ENCODE measurements at regions not wholly inside any gene's neighbourhood (a gene's known extent, or its start where the extent isn't known, plus 50 kb on each side); places are given as distances from the start of the nearest gene placed in this dataset.

DNA sequence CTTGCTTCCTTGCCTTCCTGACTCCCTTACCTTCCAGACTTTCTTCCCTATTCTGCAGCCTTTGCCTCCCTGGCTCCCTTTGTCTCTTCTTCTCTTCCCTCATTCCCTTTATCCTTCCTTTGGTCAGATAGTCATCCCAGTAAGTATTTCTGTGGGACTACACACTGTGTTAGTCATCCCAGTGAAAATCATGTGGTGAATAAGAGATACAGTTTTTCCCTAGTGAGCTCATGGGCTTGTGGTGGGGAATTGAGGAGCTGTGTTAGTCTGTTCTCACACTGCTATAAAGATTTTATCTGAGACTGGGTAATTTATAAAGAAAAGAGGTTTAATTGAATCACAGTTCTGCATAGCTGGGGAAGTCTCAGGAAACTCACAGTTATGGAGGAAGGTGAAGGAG, 109.8 kb upstream of the EDIL3 start:
- H3K4me3 ChIP-seq: no peak overlapping the region
- no peaks in the 10 kb centered on the region for H3K36me3 ChIP-seq

DNA sequence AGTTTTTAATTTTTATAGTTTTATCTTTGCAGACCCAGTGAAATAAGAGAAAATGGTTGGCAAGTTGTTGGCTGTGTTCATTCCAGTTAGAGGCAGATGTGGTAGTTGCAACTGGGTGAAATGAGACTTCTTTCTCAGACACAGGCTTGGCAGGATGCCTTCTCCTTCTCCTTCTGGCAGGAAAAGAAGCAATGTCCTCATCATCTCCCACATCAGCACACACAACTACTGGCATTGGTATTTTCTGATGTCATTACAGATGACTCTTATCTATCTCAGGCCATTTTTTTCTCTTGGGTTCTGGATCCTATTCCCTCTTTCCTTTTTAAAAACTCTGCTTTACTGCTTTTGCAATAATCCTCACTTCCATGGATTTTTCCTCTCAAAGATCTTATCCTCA, 103.3 kb upstream of the EDIL3 start:
- intact Hi-C loops (cut with DNase I): no loop called here
- H3K36me3 ChIP-seq: no peaks in the 10 kb centered on the region
- no peaks in the 10 kb centered on the region for H3K27me3 ChIP-seq
- peaks cover 0 to 3% of the 10 kb centered on the region in 2 donors for H3K9me3 ChIP-seq
- no peak for TF ChIP-seq CTCF (IDR thresholded peaks at IDR 0.05)
- no peak overlapping the region for H3K27ac ChIP-seq
- DNase-seq: no peak
- no peak overlapping the region for H3K4me3 ChIP-seq
- H3K4me1 ChIP-seq (ENCODE audit: insufficient read depth): no peaks in the 10 kb centered on the region

More for the DNA sequence above, 109.8 kb upstream of the EDIL3 start:
- DNase-seq: no peak
- TF ChIP-seq CTCF (IDR thresholded peaks at IDR 0.05): no peak
- TF ChIP-seq EP300 (IDR thresholded peaks at IDR 0.05): no peak
- no peak for TF ChIP-seq POLR2A (IDR thresholded peaks at IDR 0.05)
- no peaks in the 10 kb centered on the region for H3K4me1 ChIP-seq (ENCODE audit: insufficient read depth)
- intact Hi-C loops (cut with DNase I): no loop called here
- H3K27me3 ChIP-seq: no peaks in the 10 kb centered on the region
- no peak overlapping the region for H3K27ac ChIP-seq
- H3K9me3 ChIP-seq: no peaks in the 10 kb centered on the region

- peaks cover 0 to 3% of the 10 kb centered on the region in 2 donors for H3K9me3 ChIP-seq
- DNase-seq: no peak
- no peak overlapping the region for H3K4me3 ChIP-seq
- H3K27me3 ChIP-seq: no peaks in the 10 kb centered on the region
- H3K27ac ChIP-seq: no peak overlapping the region
- no peaks in the 10 kb centered on the region for H3K4me1 ChIP-seq (ENCODE audit: insufficient read depth)
- WGBS, 3 donors: 56 to 65% (median 62%) methylated on average over 5 of the region's 5 CpGs
- no peak for TF ChIP-seq EP300 (IDR thresholded peaks at IDR 0.05)
- TF ChIP-seq CTCF (IDR thresholded peaks at IDR 0.05): no peak
- TF ChIP-seq POLR2A (IDR thresholded peaks at IDR 0.05): no peak
- H3K36me3 ChIP-seq: no peaks in the 10 kb centered on the region
- intact Hi-C loops (cut with DNase I): no loop called here
These were observed 96.4 kb upstream of the EDIL3 start for GRCh38 chr5:84480873-84481637.

DNA sequence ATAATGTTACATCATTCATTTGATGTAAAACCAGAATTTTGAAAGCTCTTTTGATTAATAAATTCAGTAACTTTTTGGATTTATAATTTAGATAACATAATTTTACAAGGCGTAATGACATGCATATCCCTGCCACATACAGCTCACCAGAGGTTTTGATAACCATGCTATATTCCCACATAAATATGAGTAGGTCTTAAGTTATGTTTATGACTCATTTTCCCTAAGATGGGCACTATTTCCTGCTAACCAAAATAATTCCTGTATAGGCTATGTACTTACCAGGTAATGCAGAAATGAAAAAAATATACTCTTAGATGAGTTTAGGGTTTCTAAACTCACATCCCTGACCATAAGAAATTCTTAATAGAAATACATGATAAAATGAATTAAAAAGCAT, 93.9 kb upstream of the EDIL3 start:
- DNase-seq: no peak
- H3K36me3 ChIP-seq: no peaks in the 10 kb centered on the region
- H3K4me3 ChIP-seq: no peak overlapping the region
- TF ChIP-seq POLR2A (IDR thresholded peaks at IDR 0.05): no peak
- TF ChIP-seq CTCF (IDR thresholded peaks at IDR 0.05): no peak
- TF ChIP-seq EP300 (IDR thresholded peaks at IDR 0.05): no peak
- H3K9me3 ChIP-seq: no peaks in the 10 kb centered on the region
- intact Hi-C loops (cut with DNase I): no loop called here
- H3K27ac ChIP-seq: no peak overlapping the region
- no peaks in the 10 kb centered on the region for H3K4me1 ChIP-seq (ENCODE audit: insufficient read depth)
- H3K27me3 ChIP-seq: no peaks in the 10 kb centered on the region
- 94 to 100% (median 94%) methylated on average over 1 of the region's 1 CpG for WGBS, 3 donors

Data from ovary (tissue), 7 donors.